Endothelial cell (in vitro differentiated cells): ENCODE measurements at regions not wholly inside any gene's neighbourhood (a gene's known extent, or its start where the extent isn't known, plus 50 kb on each side); places are given as distances from the start of the nearest gene placed in this dataset.

Source experiments
- DNase-seq: peaks from one replicate; pipeline ENCODE4 v3.0.0; 2021; ENCODE audit warnings: low spot score
- H3K27ac Mint-ChIP-seq: one replicate; pipeline ENCODE4 v1.8.0; 2021; ENCODE audit warnings: mixed read lengths, inconsistent platforms; ENCODE audit not compliant: unreplicated experiment
- H3K27me3 Mint-ChIP-seq: one replicate; pipeline ENCODE4 v1.8.0; 2021; ENCODE audit warnings: mild to moderate bottlenecking, moderate library complexity, mixed read lengths, inconsistent platforms; ENCODE audit not compliant: unreplicated experiment
- H3K36me3 Mint-ChIP-seq: one replicate; pipeline ENCODE4 v1.8.0; 2021; ENCODE audit warnings: mild to moderate bottlenecking, low read depth, mixed read lengths, inconsistent platforms; ENCODE audit not compliant: unreplicated experiment
- H3K4me1 Mint-ChIP-seq: one replicate; pipeline ENCODE4 v1.8.0; 2021; ENCODE audit warnings: mild to moderate bottlenecking, mixed read lengths, inconsistent platforms; ENCODE audit not compliant: unreplicated experiment
- H3K4me3 Mint-ChIP-seq: one replicate; pipeline ENCODE4 v1.8.0; 2021; ENCODE audit warnings: mild to moderate bottlenecking, mixed read lengths, inconsistent platforms; ENCODE audit not compliant: unreplicated experiment
- H3K9me3 Mint-ChIP-seq: one replicate; pipeline ENCODE4 v1.8.0; 2021; ENCODE audit warnings: mixed read lengths, inconsistent platforms; ENCODE audit not compliant: unreplicated experiment
- TF ChIP-seq, protein P1 (sequence below): fragments of 200-600 bp; sonication (generic); IDR thresholded peaks from one replicate; pipeline ENCODE4 v1.5.0; 2021; ENCODE audit warnings: antibody characterized with exemption; ENCODE audit not compliant: unreplicated experiment

DNA sequence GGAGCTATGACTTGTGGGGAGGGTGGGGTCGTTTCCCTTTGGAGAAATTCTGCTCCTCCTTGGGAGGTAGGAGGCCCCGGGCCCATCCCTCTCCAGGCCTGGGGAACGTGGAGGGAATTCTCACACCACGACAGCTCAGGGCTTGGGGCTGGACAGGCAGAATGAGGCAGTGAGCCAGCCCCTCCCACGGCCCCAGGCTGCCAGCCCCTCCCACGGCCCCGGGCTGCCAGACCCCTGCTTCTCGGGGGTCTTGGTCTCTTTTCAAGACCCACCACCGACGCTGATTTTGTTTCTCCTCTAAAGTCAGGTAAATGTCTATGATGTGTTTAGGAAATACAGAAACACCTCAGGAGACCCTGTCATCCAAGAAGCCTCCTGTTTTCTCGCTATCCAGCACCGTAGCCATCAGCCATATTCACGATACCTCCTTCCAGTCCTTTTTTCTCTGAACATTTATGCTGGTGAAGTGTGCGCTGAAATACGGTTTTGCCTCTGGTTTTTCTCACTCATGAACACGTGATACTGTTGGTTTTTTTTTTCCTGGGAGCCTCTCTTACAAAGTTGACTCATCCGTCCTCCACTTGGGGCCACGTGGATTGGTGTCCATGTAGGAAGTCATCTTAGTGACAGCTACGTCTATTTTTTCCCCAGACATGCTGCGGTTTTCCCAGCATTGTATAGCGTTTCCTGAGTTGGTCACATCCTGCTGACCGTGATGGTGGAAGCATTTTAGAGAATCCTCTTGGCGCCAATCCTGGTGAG lies 1219.6 kb downstream of the BRD1 start:
- TF ChIP-seq, protein P1, sequence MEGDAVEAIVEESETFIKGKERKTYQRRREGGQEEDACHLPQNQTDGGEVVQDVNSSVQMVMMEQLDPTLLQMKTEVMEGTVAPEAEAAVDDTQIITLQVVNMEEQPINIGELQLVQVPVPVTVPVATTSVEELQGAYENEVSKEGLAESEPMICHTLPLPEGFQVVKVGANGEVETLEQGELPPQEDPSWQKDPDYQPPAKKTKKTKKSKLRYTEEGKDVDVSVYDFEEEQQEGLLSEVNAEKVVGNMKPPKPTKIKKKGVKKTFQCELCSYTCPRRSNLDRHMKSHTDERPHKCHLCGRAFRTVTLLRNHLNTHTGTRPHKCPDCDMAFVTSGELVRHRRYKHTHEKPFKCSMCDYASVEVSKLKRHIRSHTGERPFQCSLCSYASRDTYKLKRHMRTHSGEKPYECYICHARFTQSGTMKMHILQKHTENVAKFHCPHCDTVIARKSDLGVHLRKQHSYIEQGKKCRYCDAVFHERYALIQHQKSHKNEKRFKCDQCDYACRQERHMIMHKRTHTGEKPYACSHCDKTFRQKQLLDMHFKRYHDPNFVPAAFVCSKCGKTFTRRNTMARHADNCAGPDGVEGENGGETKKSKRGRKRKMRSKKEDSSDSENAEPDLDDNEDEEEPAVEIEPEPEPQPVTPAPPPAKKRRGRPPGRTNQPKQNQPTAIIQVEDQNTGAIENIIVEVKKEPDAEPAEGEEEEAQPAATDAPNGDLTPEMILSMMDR: no peak
- Mint-ChIP-seq H3K27ac (no peak overlapping the region), H3K4me3 (no peak overlapping the region), H3K36me3 (no peaks in the 10 kb centered on the region), H3K27me3 (peaks cover 5% of the 10 kb centered on the region), H3K4me1 (peaks cover 6% of the 10 kb centered on the region), H3K9me3 (no peaks in the 10 kb centered on the region)
- DNase-seq: no peak

DNA sequence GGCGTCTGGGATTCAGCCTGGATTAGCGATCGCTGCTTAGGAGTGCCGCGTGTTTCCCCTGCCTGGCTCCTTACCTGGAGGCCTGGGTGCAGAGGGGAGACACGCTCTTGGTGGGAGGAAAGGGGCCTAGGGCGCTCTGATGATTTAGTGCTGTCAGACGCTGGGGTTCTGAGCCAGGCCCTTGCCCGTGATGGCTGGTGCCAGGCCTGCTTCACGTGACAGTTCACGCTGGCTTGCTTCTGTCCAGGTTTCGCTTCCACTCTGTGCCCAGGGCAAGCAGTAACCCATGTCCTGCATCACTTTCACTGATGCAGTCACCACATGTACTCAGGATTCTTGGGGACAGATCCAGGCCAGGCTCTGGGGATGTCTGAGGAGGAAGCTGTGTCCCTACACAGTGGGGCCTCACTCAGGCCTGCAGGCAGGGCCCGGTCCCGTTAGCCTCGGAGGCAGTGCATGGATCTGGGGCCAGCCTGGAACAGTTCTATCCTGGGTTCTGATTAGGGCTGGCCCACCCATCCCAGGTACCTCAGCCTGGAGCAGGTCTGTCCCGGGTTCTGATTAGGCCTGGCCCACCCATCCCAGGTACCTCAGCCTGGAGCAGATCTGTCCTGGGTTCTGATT lies 1220.9 kb downstream of the BRD1 start:
- Mint-ChIP-seq H3K4me1 (peaks cover 6% of the 10 kb centered on the region), H3K4me3 (no peak overlapping the region), H3K27ac (no peak overlapping the region), H3K27me3 (peaks cover 3% of the 10 kb centered on the region), H3K36me3 (no peaks in the 10 kb centered on the region), H3K9me3 (no peaks in the 10 kb centered on the region)
- no peak for DNase-seq
- TF ChIP-seq, protein P1: no peak

GRCh38 chr22:48605856-48606481 lies 1221.7 kb downstream of the BRD1 start:
- Mint-ChIP-seq H3K4me1 (peaks cover 6% of the 10 kb centered on the region), H3K4me3 (no peak overlapping the region), H3K9me3 (no peaks in the 10 kb centered on the region), H3K27ac (no peak overlapping the region), H3K27me3 (peaks cover 1% of the 10 kb centered on the region), H3K36me3 (no peaks in the 10 kb centered on the region)
- no peak for DNase-seq
- TF ChIP-seq, protein P1: no peak

DNA sequence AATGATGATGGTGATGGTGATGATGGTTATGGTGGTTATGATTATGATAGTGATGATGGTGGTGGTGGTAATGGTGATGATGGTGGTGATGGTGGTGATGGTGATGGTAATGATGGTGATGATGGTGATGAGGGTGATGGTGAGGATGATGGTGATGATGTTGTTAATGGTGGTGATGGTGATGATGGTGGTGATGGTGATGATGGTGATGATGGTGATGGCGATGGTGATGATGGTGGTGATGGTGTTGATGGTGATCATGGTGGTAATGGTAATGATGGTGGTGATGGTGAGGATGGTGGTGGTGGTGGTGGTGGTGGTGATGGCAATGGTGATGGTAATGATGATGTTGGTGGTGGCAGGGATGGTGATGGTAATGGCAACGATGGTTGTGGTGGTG lies 1222.5 kb downstream of the BRD1 start:
- TF ChIP-seq, protein P1: no peak
- H3K4me3 Mint-ChIP-seq: no peak overlapping the region
- DNase-seq: no peak
- H3K27ac Mint-ChIP-seq: no peak overlapping the region
- no peaks in the 10 kb centered on the region for H3K9me3 Mint-ChIP-seq
- peaks cover 5% of the 10 kb centered on the region for H3K27me3 Mint-ChIP-seq
- H3K36me3 Mint-ChIP-seq: no peaks in the 10 kb centered on the region
- peaks cover 6% of the 10 kb centered on the region for H3K4me1 Mint-ChIP-seq
